GM12878 (cell line): ENCODE measurements at regions not wholly inside any gene's neighbourhood (a gene's known extent, or its start where the extent isn't known, plus 50 kb on each side); places are given as distances from the start of the nearest gene placed in this dataset.

Experiments
- CBX5 ChIP-seq: sonication (generic); IDR thresholded peaks from 2 replicates; pipeline ENCODE4 v1.6.1; 2016; ENCODE audit warnings: low read depth, moderate library complexity, mild to moderate bottlenecking, inconsistent platforms
- CHD4 ChIP-seq: fragments of 200-600 bp; sonication (generic); IDR thresholded peaks from 2 replicates; pipeline ENCODE4 v1.6.1; 2016; ENCODE audit warnings: mild to moderate bottlenecking
- CTCF ChIP-seq, 3 experiments: IDR thresholded peaks in 2 of 3; conservative IDR thresholded peaks in 1 of 3; 2 replicates each; pipeline ENCODE4 v1.5.1; 2011; ENCODE audit warnings: low read depth in 3 of 3, low read length in 3 of 3, mild to moderate bottlenecking in 3 of 3, control low read depth in 2 of 3, moderate library complexity in 2 of 3, inconsistent platforms in 1 of 3, mixed read lengths in 1 of 3; ENCODE audit not compliant: control insufficient read depth in 2 of 3, insufficient read depth in 1 of 3; ENCODE audit errors: extremely low read depth in 1 of 3
- EZH2 ChIP-seq: IDR thresholded peaks from 2 replicates; pipeline ENCODE4 v1.6.1; 2012; ENCODE audit warnings: low read depth, mild to moderate bottlenecking, control low read depth, inconsistent platforms, low read length, borderline replicate concordance; ENCODE audit not compliant: control insufficient read depth
- MLLT1 ChIP-seq: fragments of 450-650 bp; IDR thresholded peaks from 2 replicates; pipeline ENCODE4 v1.6.1; 2016; ENCODE audit warnings: mild to moderate bottlenecking
- POLR2A ChIP-seq: IDR thresholded peaks from 2 replicates; pipeline ENCODE4 v1.6.1; 2011; ENCODE audit warnings: low read depth, mild to moderate bottlenecking, low read length
- POLR2AphosphoS5 ChIP-seq: IDR thresholded peaks from 2 replicates; pipeline ENCODE4 v1.6.1; 2011; ENCODE audit warnings: mild to moderate bottlenecking, low read length, inconsistent platforms
- RCOR1 ChIP-seq: conservative IDR thresholded peaks from 2 replicates; pipeline ENCODE4 v1.6.1; 2012; ENCODE audit warnings: low read depth, low read length, improper control_type of control experiment
- SMC3 ChIP-seq: IDR thresholded peaks from 2 replicates; pipeline ENCODE4 v1.6.1; 2011; ENCODE audit warnings: low read length, improper control_type of control experiment, borderline replicate concordance
- TAF1 ChIP-seq: IDR thresholded peaks from 2 replicates; pipeline ENCODE4 v1.6.1; 2011; ENCODE audit warnings: mild to moderate bottlenecking, low read depth, low read length, borderline replicate concordance
- TCF7 ChIP-seq: IDR thresholded peaks from 2 replicates; pipeline ENCODE4 v1.6.1; 2014; ENCODE audit warnings: antibody characterized with exemption, borderline replicate concordance

- TF ChIP-seq CTCF (IDR thresholded peaks at IDR 0.05 in 2 of 3, conservative IDR thresholded peaks at IDR 0.05 in 1 of 3; ENCODE audit: control insufficient read depth in 2 of 3, extremely low read depth in 1 of 3, insufficient read depth in 1 of 3, low read depth in 3 of 3, low read length in 3 of 3): no peak
- TF ChIP-seq TAF1: no peak
- no peak for TF ChIP-seq EZH2
- no peak for TF ChIP-seq RCOR1
- TF ChIP-seq SMC3: no peak
- no peak for TF ChIP-seq POLR2AphosphoS5
- TF ChIP-seq CBX5: no peak
- TF ChIP-seq POLR2A: no peak
- TF ChIP-seq CHD4: no peak
- TF ChIP-seq MLLT1: no peak
- no peak for TF ChIP-seq TCF7
Observed at GRCh38 chr3:117837391-117837790, 1127.8 kb downstream of the TUSC7 start.
